NCI-H1105 (cell line): ENCODE measurements at regions not wholly inside any gene's neighbourhood (a gene's known extent, or its start where the extent isn't known, plus 50 kb on each side); places are given as distances from the start of the nearest gene placed in this dataset.
"Not testable (repeated sequence)": the region's sequence is repeated elsewhere in the genome, so short reads cannot be mapped to it uniquely, and the experiment has no call there.

Experiments
- DNase-seq: peaks from one replicate; lab custom pipeline; 2025; lab: John Stamatoyannopoulos, UW

DNA sequence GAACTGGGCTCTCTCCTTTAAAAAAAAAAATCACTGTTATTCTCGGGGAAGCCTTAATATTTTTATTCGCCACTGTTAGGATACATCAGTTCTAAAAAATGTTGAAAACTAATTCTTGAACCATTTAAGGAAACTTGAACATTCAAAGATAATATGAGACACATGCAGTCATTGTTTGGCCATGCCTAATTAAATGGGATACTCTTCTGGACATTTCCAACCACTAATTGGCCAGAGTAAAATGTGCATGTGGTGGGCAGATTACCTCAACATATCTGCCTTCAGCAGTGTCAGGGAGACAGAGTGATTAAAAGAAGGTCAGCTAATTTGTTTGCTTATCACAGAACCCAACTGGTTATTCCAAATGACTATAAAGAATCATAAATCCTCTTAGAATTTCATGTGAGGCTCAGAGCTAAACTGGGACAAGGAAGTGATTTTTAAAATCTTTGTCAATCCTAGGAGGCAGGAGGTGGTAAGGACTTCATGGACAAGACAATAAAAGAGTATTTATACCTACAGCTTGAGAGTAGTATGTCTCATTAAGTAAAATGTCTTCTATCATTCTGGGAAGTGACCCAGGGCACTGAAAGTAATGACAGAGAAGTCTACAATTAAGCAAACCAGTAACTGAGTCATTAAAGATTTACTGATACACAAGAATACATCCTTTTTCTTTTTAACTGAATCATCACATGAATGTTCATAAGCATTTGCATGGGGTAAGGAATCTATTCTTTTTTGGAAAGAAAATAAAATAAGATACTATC lies 242.9 kb upstream of the TRPM3 start:
- no peak for DNase-seq

- DNase-seq = no peak
Observed at GRCh38 chr9:71363286-71363961, 242.0 kb upstream of the TRPM3 start.

GRCh38 chr9:71361357-71361756 lies 239.9 kb upstream of the TRPM3 start:
- no peak for DNase-seq

- DNase-seq = no peak
Observed at GRCh38 chr9:71357346-71357745, 235.9 kb upstream of the TRPM3 start.

- peak; percentile 71 for DNase-seq
Observed at GRCh38 chr9:71355884-71356283, 234.5 kb upstream of the TRPM3 start.

DNA sequence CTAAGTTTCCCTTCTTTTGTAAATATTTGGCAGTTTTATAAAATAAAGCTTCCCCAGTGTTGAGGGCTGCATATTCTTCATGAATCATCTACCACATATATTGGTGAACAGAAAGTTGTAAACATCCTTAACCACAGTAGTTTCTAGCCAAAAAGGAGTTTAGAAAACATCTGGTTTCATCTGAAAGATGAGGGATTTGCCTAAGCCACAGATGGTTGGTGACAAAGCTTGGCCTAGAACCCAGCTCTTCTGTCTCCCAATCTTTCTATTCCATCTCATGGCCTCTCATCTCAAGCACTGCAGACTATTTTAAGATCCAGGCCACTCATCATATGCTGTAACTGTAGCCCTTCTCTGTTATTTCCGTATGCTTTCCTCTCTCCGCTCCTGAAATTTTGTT lies 232.3 kb upstream of the TRPM3 start:
- no peak for DNase-seq

- peak; percentile 51 for DNase-seq
Observed at GRCh38 chr9:71352837-71353236, 231.4 kb upstream of the TRPM3 start.

DNA sequence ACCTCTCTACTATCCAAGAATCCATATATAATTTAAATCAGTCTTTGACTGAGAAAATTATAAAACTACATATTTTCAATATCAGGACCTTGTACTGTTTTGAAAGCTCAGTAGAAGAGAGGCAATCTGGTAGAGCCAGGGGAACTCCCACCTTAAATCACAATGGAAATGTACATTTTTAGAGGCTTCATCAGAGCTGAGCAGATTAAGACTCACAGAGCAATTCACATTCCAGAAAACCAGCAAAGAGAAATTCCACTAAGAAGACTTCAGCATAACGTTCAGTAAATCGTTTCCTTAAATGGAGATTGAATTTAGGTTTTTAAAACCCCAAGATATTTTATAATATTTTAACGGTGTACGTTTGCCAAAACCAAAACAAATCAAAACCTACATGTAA lies 227.8 kb upstream of the TRPM3 start:
- no peak for DNase-seq

DNA sequence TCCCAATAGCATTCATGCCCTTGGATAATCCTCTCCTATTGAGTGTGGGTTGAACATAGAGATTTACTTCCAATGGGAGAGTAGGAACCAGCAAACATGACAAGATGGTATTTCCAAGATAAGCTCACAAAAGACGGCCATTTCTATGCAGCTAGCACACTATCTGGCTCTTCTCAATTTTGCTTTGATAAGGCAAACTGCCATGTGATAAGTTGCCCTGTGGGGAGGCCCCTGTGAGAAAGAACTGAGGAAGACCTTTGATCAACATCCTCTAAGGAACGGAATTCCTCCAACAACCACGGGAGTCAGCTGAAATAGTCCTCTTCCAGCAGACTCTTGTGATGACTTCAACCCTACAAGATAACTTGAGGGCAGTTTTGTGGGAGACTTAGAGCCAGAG lies 211.9 kb upstream of the TRPM3 start:
- DNase-seq = no peak

GRCh38 chr9:71331603-71332002 lies 210.2 kb upstream of the TRPM3 start:
- DNase-seq = no peak

- no peak for DNase-seq
Observed at GRCh38 chr9:71329873-71330272, 208.5 kb upstream of the TRPM3 start.

- no peak for DNase-seq
Observed at GRCh38 chr9:71326360-71326759, 204.9 kb upstream of the TRPM3 start.

- DNase-seq = no peak
Observed at GRCh38 chr9:71323357-71323756, 201.9 kb upstream of the TRPM3 start.

DNA sequence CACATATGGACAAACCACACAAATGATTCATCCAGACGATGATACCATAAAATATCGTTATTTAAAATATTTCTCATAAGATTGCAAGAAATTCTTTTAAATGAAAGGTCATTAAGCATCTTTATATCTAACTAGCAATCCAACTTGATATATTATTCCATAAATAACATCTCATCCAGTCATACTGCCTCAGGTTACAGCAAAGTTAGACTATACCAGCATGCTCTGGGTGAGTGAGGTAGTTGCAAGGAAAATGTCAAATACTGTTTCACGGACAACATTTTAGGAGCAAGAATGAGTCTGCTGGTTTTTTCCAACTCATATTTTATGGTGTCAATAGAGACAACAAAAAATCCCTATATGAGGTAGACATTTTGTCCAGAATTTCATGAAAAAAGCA lies 200.9 kb upstream of the TRPM3 start:
- no peak for DNase-seq

- no peak for DNase-seq
Observed at GRCh38 chr9:71308454-71308853, 187.0 kb upstream of the TRPM3 start.

DNA sequence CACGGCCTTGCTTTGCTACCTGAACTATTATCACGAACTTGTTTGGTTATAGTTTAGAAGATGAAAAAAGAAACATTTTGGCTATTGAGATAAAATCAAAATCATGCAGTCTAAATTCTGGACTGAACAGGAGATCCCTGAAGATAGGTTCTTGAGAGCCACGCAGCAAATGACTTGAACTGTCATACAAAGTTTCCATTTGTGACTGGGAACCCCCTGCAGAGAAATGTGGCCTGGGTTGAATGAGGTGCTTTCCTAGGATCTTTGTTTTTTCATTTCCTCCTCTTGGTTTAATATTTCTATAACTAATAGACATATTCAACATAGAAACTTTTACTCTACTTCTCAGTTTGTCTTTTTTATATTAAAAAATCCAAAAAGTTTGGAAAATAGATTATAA lies 184.7 kb upstream of the TRPM3 start:
- DNase-seq = no peak

GRCh38 chr9:71303351-71303750 lies 181.9 kb upstream of the TRPM3 start:
- DNase-seq = no peak

DNA sequence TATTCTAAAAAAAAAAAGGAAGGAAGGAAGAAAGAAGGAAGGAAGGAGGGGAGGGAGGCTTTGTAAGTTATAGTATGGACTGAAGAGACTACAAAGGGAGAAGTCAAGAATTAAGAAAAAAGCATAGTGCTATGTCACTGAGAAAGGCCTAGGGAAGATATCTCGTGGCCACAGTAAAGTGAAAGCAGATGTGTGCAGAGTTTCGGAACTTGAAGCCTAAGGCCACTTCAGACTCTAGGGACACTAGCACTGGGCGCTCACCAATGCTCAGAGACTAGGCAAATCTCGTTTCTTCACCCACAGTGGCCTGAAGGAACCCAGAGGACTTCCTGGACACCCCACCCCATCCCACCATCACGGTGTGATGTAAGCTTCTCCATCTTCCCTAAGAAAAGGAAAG lies 181.4 kb upstream of the TRPM3 start:
- DNase-seq = no peak

DNA sequence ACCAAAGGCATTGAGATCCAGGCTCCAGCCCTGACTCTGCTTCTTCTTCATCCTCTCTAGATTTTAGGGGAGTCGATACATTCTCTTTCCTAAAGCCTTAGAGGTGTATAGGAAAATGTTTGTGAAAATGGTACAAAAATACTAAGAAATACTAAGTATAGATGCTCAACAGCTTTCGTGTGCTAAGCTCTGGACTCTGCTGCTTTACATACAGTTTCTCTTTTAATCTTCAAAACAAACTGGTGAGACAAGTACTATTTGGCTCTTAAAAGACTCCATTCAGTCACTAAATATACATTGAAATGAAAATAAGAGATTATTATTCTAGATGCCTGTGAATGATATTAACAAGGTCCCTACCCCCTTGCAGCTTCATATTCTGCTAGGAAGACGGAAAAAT lies 174.5 kb upstream of the TRPM3 start:
- DNase-seq = no peak

- DNase-seq = no peak
Observed at GRCh38 chr9:71286146-71286545, 164.7 kb upstream of the TRPM3 start.

DNA sequence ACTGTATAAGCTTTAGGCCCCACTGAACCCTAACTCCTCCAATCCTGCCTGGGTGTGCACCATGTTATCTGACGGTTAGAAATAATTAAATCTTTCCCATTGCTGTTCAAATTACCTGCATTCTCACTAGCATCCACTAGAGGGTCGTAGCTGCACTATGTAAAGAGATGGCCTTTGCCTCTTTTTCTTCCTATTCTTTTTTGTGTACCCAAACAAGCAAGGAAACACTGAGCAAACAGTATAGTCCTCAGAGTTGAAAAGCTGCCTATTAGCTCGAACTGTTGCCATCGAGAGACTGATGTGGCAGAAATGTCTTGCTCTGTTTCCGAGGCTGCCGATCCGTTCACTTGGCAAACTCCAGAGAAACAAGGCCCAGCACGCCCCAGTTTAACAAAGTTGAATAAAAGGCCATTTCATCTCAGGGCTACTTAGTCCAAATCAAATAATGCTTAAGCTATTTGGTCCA lies 163.8 kb upstream of the TRPM3 start:
- DNase-seq = peak; percentile 69

GRCh38 chr9:71282116-71282515 lies 160.7 kb upstream of the TRPM3 start:
- DNase-seq = not testable (repeated sequence)

DNA sequence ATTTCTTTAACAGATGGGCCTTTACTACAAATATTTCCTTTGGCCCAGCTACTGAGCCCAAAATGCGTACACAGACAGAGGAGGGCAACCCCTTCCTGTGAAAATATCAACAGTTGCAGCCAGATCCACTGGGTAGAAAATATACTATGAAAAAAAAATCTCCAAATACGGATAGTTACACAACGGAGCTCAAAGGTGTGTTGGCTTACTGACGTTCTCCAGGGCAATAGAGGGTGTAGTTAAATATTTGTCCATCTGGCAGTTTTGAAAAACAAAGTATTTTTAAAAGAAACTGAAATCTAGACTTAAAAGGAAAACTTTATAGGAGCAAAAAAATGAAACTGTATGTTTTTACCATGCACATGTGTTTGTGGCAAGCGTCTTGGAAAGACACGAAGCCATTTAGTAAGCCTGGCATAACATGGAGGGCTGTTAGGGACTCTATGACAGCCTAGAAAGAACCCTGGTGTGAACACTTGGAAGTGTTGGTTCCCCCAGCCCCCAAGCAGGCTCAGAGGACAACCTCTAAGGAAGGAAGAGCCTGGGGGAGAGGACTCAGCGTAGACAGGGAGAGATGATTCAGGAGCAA lies 157.8 kb upstream of the TRPM3 start:
- no peak for DNase-seq
